ENCODE measurements at regions not wholly inside any gene's neighbourhood (a gene's known extent, or its start where the extent isn't known, plus 50 kb on each side); places are given as distances from the start of the nearest gene placed in this dataset.
"Not testable (repeated sequence)": the region's sequence is repeated elsewhere in the genome, so short reads cannot be mapped to it uniquely, and the experiment has no call there.

GRCh38 chr11:39120890-39121289 is 2338.6 kb downstream of the LRRC4C start:
- DNase-seq = no peak

- DNase-seq = no peak
Observed at GRCh38 chr11:39113606-39114005, 2345.8 kb downstream of the LRRC4C start.

GRCh38 chr11:39102236-39102635 is 2357.2 kb downstream of the LRRC4C start:
- no peak for DNase-seq

GRCh38 chr11:39078465-39078864 is 2381.0 kb downstream of the LRRC4C start:
- no peak for DNase-seq

- no peak for DNase-seq
Observed at GRCh38 chr11:39037611-39038010, 2421.8 kb downstream of the LRRC4C start.

- DNase-seq = no peak
Observed at GRCh38 chr11:39036021-39036420, 2423.4 kb downstream of the LRRC4C start.

GRCh38 chr11:39021539-39021938 is 2423.5 kb upstream of the RAG2 start:
- DNase-seq = no peak

GRCh38 chr11:39011797-39012196 is 2413.8 kb upstream of the RAG2 start:
- DNase-seq = no peak

- no peak for DNase-seq
Observed at GRCh38 chr11:38990841-38991240, 2392.8 kb upstream of the RAG2 start.

- no peak for DNase-seq
Observed at GRCh38 chr11:38990139-38990538, 2392.1 kb upstream of the RAG2 start.

GRCh38 chr11:38988908-38989307 is 2390.9 kb upstream of the RAG2 start:
- no peak for DNase-seq

- DNase-seq = no peak
Observed at GRCh38 chr11:38972220-38972619, 2374.2 kb upstream of the RAG2 start.

GRCh38 chr11:38971141-38971540 is 2373.1 kb upstream of the RAG2 start:
- no peak for DNase-seq

- DNase-seq = no peak
Observed at GRCh38 chr11:38968951-38969350, 2370.9 kb upstream of the RAG2 start.

GRCh38 chr11:38952698-38953097 is 2354.7 kb upstream of the RAG2 start:
- no peak for DNase-seq

GRCh38 chr11:38950867-38951266 is 2352.8 kb upstream of the RAG2 start:
- no peak for DNase-seq

GRCh38 chr11:38948392-38948791 is 2350.4 kb upstream of the RAG2 start:
- no peak for DNase-seq

- DNase-seq = no peak
Observed at GRCh38 chr11:38937709-38938108, 2339.7 kb upstream of the RAG2 start.

GRCh38 chr11:38935941-38936340 is 2337.9 kb upstream of the RAG2 start:
- no peak for DNase-seq

GRCh38 chr11:38927993-38928392 is 2330.0 kb upstream of the RAG2 start:
- no peak for DNase-seq

GRCh38 chr11:38924644-38925043 is 2326.6 kb upstream of the RAG2 start:
- no peak for DNase-seq

- no peak for DNase-seq
Observed at GRCh38 chr11:38900211-38900610, 2302.2 kb upstream of the RAG2 start.

- DNase-seq = not testable (repeated sequence)
Observed at GRCh38 chr11:38894201-38894600, 2296.2 kb upstream of the RAG2 start.

- DNase-seq = no peak
Observed at GRCh38 chr11:38884145-38884865, 2286.3 kb upstream of the RAG2 start.

GRCh38 chr11:38867338-38867737 is 2269.3 kb upstream of the RAG2 start:
- no peak for DNase-seq

Data from activated naive CD4-positive, alpha-beta T cell (primary cell).